Omental fat pad (tissue), 3 donors: ENCODE measurements at regions not wholly inside any gene's neighbourhood (a gene's known extent, or its start where the extent isn't known, plus 50 kb on each side); places are given as distances from the start of the nearest gene placed in this dataset.

Source experiments
- ATAC-seq: fragments of 150-250 bp; one replicate; pipeline ENCODE4 v1.9.1; 2016; ENCODE audit warnings: mild to moderate bottlenecking, moderate library complexity; ENCODE audit not compliant: low FRiP score
- DNase-seq: peaks from one replicate; pipeline ENCODE4 v3.0.0-alpha.2; 2019; ENCODE audit warnings: low spot score
- TF ChIP-seq, protein P1 (sequence below), 3 donors: fragments of 450-650 bp; IDR thresholded peaks; one replicate each; pipeline ENCODE4 v1.5.1; 2016 to 2017; ENCODE audit warnings: antibody characterized with exemption in 3 of 3, mild to moderate bottlenecking in 3 of 3, moderate library complexity in 2 of 3

DNA sequence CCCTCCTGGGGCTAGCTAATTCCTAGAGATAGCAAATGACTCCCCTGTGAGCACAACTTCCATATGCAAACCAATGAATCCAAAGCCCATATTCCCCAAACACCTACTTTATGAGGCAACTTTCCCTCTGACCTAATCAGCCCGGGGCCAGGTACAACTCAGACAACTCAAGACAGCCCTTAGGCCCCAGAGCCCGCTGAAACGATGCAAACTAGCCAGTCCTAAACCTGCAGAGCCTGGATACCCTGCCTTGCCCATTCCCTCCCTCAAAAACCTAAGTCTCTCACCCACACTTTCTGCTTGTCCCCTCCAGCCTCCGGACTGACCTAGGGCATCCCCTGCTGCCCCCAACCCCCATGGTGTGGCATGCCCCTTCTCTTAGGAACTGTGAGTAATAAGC lies 142.8 kb downstream of the ACTR3 start:
- DNase-seq (no peak), ATAC-seq (no peak)
- TF ChIP-seq, protein P1, sequence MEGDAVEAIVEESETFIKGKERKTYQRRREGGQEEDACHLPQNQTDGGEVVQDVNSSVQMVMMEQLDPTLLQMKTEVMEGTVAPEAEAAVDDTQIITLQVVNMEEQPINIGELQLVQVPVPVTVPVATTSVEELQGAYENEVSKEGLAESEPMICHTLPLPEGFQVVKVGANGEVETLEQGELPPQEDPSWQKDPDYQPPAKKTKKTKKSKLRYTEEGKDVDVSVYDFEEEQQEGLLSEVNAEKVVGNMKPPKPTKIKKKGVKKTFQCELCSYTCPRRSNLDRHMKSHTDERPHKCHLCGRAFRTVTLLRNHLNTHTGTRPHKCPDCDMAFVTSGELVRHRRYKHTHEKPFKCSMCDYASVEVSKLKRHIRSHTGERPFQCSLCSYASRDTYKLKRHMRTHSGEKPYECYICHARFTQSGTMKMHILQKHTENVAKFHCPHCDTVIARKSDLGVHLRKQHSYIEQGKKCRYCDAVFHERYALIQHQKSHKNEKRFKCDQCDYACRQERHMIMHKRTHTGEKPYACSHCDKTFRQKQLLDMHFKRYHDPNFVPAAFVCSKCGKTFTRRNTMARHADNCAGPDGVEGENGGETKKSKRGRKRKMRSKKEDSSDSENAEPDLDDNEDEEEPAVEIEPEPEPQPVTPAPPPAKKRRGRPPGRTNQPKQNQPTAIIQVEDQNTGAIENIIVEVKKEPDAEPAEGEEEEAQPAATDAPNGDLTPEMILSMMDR (IDR thresholded peaks at IDR 0.05) = no peak

DNA sequence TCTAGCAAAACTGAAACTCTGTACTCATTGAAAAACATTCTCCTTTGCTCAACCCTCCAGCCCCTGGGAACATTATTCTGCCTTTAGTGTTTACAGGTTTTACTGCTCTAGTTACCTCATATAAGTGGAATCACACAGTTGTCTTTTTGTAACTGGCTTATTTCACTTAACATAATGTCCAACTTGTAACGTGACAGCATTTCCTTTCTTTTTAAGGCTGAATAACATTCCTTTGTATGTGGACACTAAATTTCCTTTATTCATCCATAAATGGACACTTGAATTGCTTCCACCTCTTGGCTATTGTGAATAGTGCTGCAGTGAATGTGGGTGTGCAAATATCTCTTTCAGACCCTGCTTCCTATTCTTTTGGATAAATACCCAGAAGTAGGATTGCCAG lies 144.9 kb downstream of the ACTR3 start:
- no peak for ATAC-seq
- TF ChIP-seq, protein P1 (IDR thresholded peaks at IDR 0.05) = no peak
- no peak for DNase-seq

DNA sequence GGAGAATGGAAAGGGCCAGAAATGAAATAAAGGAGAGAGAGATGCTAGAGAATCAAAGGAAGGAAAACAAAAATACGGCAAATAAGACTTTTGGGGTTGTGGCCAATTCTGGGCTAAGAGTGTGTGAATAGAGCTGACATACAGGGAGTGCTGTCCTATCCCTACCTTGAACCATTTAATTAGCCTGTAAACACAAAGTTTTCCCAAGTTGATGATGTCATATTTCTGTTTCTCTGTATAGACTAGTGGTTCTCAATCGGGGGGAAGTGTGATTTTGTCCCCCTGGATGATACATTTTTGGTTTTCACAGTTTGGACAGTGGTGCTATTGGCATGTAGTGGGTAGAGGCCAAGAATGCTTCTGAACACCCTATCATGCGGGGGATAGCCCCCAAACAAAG lies 148.8 kb downstream of the ACTR3 start:
- TF ChIP-seq, protein P1 (IDR thresholded peaks at IDR 0.05) = no peak
- DNase-seq = no peak
- ATAC-seq = no peak

DNA sequence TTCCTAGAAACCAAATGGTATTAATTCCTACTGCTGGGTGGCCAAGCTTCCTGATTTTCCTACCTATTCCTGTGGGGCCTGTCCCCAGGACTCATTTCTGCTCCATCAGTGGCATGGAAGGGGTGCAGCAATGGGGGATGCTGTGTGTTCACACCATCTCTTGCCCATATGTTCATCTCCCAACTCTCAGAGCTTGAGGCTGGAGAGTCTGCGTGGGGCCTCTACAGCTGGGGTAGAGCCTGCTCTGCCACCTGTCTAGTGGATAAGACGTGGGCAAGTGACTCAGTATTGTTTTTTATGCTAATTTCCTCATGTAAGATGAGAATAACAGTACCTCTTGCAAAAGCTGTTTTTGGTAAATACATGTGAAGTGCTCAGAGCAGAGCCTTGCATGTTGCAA lies 149.8 kb downstream of the ACTR3 start:
- TF ChIP-seq, protein P1 (IDR thresholded peaks at IDR 0.05) = no peak
- no peak for ATAC-seq
- DNase-seq = no peak

DNA sequence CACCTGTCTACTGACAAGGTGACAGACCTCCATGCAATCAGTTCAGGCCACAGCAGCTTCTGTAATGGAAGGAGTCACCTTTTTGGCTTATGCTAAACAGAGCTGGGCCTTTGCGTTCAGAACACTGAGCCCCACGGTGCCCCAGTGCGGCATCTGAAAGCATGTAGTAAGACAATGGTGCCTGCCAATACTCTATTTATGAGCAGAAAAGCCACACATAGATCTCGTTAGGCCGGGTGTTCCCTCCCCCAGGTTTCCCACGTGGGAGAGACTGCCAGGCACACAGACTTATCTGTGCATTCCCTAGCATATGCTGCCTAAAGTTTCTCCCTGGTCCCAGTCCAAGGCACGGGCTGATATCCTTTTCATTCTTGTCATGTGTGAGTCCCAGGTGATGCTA lies 150.9 kb downstream of the ACTR3 start:
- DNase-seq (no peak), ATAC-seq (no peak)
- TF ChIP-seq, protein P1 (IDR thresholded peaks at IDR 0.05) = no peak

DNA sequence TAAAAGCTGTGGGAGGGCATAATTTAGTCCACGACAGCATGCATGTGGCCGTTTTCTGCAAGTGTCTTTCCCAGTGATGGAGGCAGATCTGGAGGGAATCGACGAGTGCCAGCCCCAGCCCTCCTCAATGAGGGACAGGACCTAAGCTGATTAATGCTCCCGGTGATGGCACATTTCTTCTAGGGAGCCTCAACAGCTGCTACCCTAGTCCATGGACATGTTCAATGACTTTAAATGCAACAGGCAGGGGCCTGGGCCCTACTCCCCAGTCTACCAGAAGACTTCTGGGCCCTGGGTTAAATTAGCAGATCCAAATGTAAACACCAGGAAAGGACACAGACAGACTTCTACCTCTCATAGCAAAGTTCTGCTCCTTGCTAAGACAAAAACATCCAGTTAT lies 155.1 kb downstream of the ACTR3 start:
- no peak for ATAC-seq
- TF ChIP-seq, protein P1 (IDR thresholded peaks at IDR 0.05) = no peak
- DNase-seq = no peak

DNA sequence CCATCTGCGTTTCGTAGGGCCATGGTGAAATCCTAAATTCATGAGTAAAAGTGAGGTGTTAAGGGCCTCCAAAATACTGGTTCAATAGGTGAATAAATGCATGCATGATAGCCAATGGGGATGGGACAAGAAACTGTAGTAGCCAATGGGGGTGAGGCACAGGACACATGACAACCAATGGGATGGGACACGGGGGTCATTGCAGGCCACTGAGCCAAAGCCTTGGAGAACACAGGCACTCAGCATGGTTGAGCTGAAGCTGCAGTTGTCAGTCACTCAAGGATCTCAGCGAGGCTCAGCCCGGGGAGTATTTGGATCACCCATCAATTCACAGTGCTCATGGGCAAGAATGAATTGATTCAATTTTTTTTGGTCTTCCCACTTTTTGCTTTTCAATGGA lies 156.5 kb downstream of the ACTR3 start:
- TF ChIP-seq, protein P1 (IDR thresholded peaks at IDR 0.05) = no peak
- DNase-seq = no peak

More for the DNA sequence above, 156.5 kb downstream of the ACTR3 start:
- no peak for ATAC-seq
